SK-N-MC (cell line): ENCODE measurements at regions not wholly inside any gene's neighbourhood (a gene's known extent, or its start where the extent isn't known, plus 50 kb on each side); places are given as distances from the start of the nearest gene placed in this dataset.

Experiments
- DNase-seq: peaks from one replicate; pipeline ENCODE4 v3.0.0-alpha.2; 2011; ENCODE audit warnings: low read depth, low spot score
- H3K27ac ChIP-seq: fragments of 200-600 bp; sonication (generic); 2 replicates; pipeline ENCODE4 v1.5.1; 2016; ENCODE audit warnings: mixed run types
- H3K36me3 ChIP-seq: fragments of 200-600 bp; sonication (generic); 2 replicates; pipeline ENCODE4 v1.6.1; 2017; ENCODE audit warnings: antibody characterized with exemption, low read length, mixed read lengths; ENCODE audit not compliant: insufficient read depth
- H3K4me3 ChIP-seq: fragments of 200-600 bp; sonication (generic); 2 replicates; pipeline ENCODE4 v1.5.1; 2016
- H3K9ac ChIP-seq: fragments of 200-600 bp; sonication (generic); 2 replicates; pipeline ENCODE4 v1.8.0; 2017; ENCODE audit warnings: mixed run types, mixed read lengths; ENCODE audit not compliant: insufficient read length
- H3K9me3 ChIP-seq: fragments of 200-600 bp; sonication (generic); 2 replicates; pipeline ENCODE4 v1.6.1; 2017; ENCODE audit warnings: low read depth, mild to moderate bottlenecking, antibody characterized with exemption, low read length, moderate library complexity, mixed read lengths
- EZH2 ChIP-seq: fragments of 200-600 bp; sonication (generic); IDR thresholded peaks from one replicate; pipeline ENCODE4 v1.6.1; 2017; ENCODE audit warnings: antibody characterized with exemption
- FOXP2 ChIP-seq: optimal IDR thresholded peaks from 2 replicates; pipeline ENCODE3; 2011; ENCODE audit warnings: mild to moderate bottlenecking, moderate library complexity; ENCODE audit not compliant: insufficient read depth; ENCODE audit errors: extremely low read length, control extremely low read depth
- POLR2AphosphoS5 ChIP-seq: IDR thresholded peaks from 2 replicates; pipeline ENCODE4 v1.6.1; 2012; ENCODE audit warnings: mild to moderate bottlenecking, low read depth, low read length, borderline replicate concordance

DNA sequence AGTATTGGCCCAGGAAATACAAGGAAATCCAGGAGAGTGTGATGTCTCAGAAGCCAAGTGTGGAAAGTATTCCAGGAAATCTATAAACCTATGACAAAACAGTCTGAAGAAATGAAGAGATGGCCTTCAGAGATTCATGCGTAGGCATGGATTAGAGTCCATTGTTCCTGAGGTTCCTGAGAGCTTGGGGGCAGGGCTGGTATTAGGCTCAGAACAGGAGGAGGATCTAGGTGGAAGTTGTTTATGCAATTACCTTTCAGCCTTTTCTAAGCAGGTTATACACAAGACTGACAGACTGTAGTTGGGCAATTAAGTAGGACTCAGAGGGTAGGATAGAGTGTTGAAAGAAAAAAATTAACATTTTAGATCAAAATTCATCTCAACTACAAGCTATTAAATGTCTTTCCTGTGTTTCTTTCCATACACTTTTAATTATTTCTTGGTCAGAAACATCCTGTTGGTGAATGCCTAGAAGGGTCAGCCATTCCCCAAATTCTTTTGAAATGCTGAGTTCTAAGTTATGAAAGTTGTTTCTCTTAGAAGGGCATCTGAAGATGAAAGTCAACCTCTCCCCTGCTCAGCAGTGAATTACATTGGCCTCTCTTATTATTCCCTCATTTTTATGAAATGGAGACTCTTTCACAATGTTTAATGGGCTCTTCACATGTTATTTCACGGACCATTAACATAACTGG, 201.2 kb upstream of the MYLIP start:
- DNase-seq = no peak
- no peaks in the 10 kb centered on the region; the same call in 1 of the 2 replicates for H3K9me3 ChIP-seq
- no peak overlapping the region for H3K4me3 ChIP-seq
- no peaks in the 10 kb centered on the region for H3K36me3 ChIP-seq
- H3K27ac ChIP-seq = no peak overlapping the region
- no peak overlapping the region for H3K9ac ChIP-seq
- TF ChIP-seq EZH2 (no peak), FOXP2 (no peak), POLR2AphosphoS5 (no peak)

DNA sequence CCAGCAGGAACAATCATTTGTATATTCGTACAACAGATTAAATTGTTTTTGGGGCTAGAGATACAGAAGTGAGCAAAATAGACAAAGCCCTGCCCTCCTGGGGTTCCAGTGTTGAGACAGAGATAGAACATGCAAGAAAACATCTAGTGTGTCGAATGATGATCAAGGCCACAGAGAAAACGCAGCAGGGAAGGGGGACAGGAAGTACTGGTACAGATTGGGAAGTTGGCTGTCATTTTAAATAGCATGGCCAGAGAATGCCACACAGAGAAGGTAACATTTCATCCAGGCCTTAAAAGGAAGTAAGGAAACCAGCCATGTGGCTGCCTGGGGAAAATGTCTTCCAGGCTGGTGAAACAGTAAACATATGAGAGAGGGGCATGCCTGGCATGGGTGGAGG, 202.6 kb upstream of the MYLIP start:
- Histone ChIP-seq H3K27ac (no peak overlapping the region), H3K4me3 (no peak overlapping the region), H3K36me3 (no peaks in the 10 kb centered on the region), H3K9ac (no peak overlapping the region), H3K9me3 (no peaks in the 10 kb centered on the region)
- no peak for DNase-seq
- TF ChIP-seq POLR2AphosphoS5 = no peak
- no peak for TF ChIP-seq FOXP2

DNA sequence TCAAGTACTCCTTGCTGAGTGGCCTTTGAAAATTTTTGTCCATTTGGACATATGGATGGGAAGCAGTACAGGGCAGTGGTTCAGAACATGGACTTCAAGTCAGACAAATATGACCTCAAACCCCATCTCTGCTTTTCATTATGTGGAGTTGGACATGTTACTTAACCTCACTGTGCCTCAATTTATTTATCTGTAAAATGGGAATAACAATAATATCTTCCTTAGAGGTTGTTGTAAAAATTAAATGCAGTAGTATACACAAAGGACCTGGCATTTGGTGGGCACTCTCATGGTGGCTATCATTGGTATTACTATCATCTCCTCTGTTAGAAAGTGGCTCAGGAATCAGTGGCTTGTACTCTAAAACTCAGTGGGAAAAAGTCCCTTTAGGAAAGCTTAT, 204.0 kb upstream of the MYLIP start:
- Histone ChIP-seq H3K27ac (no peak overlapping the region), H3K9ac (no peak overlapping the region), H3K9me3 (no peaks in the 10 kb centered on the region), H3K4me3 (no peak overlapping the region), H3K36me3 (no peaks in the 10 kb centered on the region)
- no peak for DNase-seq
- TF ChIP-seq POLR2AphosphoS5 = no peak
- TF ChIP-seq EZH2 = no peak
- no peak for TF ChIP-seq FOXP2

DNA sequence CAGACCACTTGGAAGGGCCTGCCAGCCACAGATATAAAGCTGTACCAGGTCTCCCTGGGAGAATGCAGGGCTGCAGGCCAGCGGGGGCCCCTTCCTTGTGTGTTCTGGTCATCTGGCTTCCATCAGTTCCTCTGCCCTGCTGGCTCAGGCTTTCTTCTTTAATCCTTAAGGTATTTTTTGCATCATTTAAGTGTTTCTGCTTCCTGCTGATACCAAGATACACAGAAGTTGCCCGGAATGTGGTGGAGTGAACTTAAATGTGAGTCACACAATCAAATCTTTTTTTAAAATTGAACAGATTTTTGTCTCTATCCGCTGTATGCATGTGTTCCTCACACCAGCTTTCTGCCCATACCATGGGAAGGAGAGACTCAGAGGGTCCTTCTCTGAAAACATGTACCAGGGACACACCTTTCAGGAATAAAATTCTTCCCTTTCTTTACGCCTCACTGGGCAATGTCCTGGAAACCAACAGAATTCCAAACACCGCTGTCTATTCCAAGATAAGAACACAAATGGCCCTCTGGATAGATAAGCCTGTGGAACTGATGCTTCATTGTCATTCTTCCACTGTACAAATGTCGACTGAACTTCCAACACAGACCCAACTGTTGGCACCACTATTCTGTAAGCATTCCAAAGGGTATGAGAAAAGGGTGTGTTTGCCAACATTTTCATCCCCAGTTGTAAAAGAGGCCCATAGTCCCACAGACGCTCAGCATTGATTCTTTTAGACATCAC, 206.2 kb upstream of the MYLIP start:
- DNase-seq = no peak
- H3K9ac ChIP-seq = no peak overlapping the region
- no peaks in the 10 kb centered on the region for H3K36me3 ChIP-seq
- H3K27ac ChIP-seq = no peak overlapping the region
- TF ChIP-seq POLR2AphosphoS5 = no peak
- no peak for TF ChIP-seq FOXP2
- TF ChIP-seq EZH2 = no peak
- H3K9me3 ChIP-seq = no peaks in the 10 kb centered on the region
- no peak overlapping the region for H3K4me3 ChIP-seq

DNA sequence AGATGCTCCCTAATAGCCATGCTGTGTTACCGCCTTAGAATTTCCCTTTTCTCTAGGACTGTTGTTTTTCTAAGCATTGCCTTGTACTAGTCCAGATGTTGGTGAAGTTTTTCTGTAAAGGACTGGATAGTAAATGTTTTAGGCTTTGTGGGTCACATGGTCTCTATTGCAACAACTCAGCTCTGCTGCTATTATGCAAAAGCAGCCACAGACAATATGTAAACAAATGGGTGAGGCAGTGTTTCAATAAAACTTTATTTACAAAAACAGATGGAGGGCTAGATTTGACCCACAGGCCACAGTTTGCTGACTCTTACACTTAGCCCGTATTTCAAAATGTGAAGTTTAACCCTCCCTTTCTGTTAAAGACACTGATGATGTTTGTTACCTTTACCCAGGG, 207.6 kb upstream of the MYLIP start:
- Histone ChIP-seq H3K27ac (no peak overlapping the region), H3K36me3 (no peaks in the 10 kb centered on the region), H3K4me3 (no peak overlapping the region), H3K9ac (no peak overlapping the region), H3K9me3 (no peaks in the 10 kb centered on the region)
- no peak for DNase-seq
- TF ChIP-seq FOXP2 (no peak), EZH2 (no peak), POLR2AphosphoS5 (no peak)

DNA sequence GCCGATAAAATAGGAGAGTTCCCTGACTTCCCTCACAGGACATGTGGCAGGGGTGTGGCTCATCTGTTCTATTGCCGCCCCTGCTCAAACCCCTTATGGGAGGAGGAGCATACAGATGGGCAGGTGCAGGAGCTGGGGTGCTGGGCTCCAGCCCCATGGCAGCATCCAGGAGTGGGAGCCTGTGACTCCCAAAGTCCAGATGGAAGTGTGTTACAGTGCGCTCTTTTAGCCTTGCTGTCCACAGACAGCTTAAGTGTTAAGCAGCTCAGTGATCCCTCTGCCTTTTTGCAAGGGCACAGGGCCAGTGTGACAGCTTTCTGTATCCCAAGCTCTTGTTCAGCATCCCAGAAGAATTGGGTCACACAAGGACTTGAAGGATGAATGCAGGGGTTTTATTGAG, 212.3 kb upstream of the MYLIP start:
- no peak overlapping the region for H3K27ac ChIP-seq
- TF ChIP-seq EZH2 = no peak
- no peak for TF ChIP-seq FOXP2
- no peak for TF ChIP-seq POLR2AphosphoS5
- no peak overlapping the region for H3K9ac ChIP-seq
- H3K36me3 ChIP-seq = no peaks in the 10 kb centered on the region
- H3K4me3 ChIP-seq = no peak overlapping the region
- DNase-seq = no peak
- no peaks in the 10 kb centered on the region for H3K9me3 ChIP-seq

DNA sequence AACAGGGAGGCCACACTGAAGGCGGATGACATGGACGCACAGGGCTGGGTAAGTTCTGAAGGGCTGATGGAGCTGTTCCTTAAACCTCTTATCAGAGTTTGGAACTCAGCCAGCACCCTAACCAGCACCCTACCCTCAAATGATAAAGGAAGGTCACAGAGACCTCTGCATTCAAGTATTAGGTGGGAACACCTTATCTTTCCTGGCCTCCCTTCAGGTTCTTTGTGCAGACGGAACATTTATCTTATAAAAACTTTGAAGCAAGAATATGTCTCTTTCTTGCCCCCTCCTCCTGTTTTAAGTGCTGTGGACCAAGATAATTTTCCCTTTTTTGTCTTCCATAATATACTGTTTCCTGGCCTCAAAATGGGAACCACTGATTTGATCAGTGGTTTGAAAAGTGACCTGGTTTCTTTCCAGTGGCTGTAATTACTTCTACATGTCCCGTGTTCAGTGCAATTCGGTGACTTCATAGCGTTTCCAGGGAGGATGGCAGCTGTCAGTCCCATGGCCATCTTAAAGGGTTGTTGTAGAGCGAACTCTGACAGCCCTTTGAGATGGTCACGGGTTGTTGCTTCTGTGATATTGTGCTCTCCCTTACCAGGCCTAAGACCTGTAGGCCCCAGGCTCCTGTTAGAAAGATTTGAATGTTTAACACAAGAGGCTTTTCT, 213.2 kb upstream of the MYLIP start:
- DNase-seq = no peak

DNA sequence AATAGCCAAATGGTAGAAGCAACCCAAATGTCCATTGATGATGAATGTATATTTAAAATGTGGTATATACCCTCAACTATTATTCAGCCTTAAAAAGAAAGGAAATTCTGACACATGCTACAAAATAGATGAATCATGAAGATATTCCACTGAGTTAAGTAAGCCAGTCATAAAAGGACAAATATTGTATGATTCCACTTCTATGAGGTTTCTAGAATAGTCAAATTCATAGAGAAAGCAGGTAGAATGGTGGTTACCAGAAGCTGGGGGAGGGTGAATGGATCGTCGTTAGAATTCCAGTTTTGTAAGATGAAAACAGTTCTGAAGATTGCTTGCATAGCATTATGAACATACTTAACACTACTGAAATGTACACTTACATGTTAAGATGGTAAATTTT, 214.3 kb upstream of the MYLIP start:
- H3K27ac ChIP-seq = no peak overlapping the region
- H3K9ac ChIP-seq = no peak overlapping the region
- no peaks in the 10 kb centered on the region for H3K36me3 ChIP-seq
- no peak overlapping the region for H3K4me3 ChIP-seq
- no peak for DNase-seq
- no peak for TF ChIP-seq FOXP2
- no peak for TF ChIP-seq EZH2
- H3K9me3 ChIP-seq = no peaks in the 10 kb centered on the region

More for the DNA sequence above, 213.2 kb upstream of the MYLIP start:
- Histone ChIP-seq H3K27ac (no peak overlapping the region), H3K9ac (no peak overlapping the region), H3K9me3 (no peaks in the 10 kb centered on the region), H3K4me3 (no peak overlapping the region), H3K36me3 (no peaks in the 10 kb centered on the region)
- no peak for TF ChIP-seq EZH2
- no peak for TF ChIP-seq FOXP2
- TF ChIP-seq POLR2AphosphoS5 = no peak
